T-helper 17 cell (primary cell): ENCODE measurements at regions not wholly inside any gene's neighbourhood (a gene's known extent, or its start where the extent isn't known, plus 50 kb on each side); places are given as distances from the start of the nearest gene placed in this dataset.

Experiments used
- ATAC-seq: fragments of 150-1000 bp; cut with Tn5 transposase; 2 replicates; pipeline ENCODE4 v1.10.0; 2021; ENCODE audit warnings: mild to moderate bottlenecking, moderate library complexity
- DNase-seq, 3 donors: peaks; one replicate each; pipeline versions ENCODE4 v3.0.0 to v3.0.0-alpha.2; 2020 to 2021
- H3K9me3 ChIP-seq: one replicate; pipeline ENCODE4 v1.7.0; 2013; ENCODE audit warnings: low read length, mild to moderate bottlenecking; ENCODE audit not compliant: control insufficient read depth, poor library complexity, severe bottlenecking
- H3K27ac Mint-ChIP-seq: one replicate; pipeline ENCODE4 v1.8.0; 2022; ENCODE audit warnings: mild to moderate bottlenecking, moderate library complexity, mixed read lengths
- H3K27me3 Mint-ChIP-seq: one replicate; pipeline ENCODE4 v1.8.0; 2022; ENCODE audit warnings: mixed read lengths
- H3K36me3 Mint-ChIP-seq: one replicate; pipeline ENCODE4 v1.8.0; 2022; ENCODE audit warnings: low read depth, mixed read lengths
- H3K4me1 Mint-ChIP-seq: one replicate; pipeline ENCODE4 v1.8.0; 2022; ENCODE audit warnings: mild to moderate bottlenecking, mixed read lengths
- H3K4me3 Mint-ChIP-seq: one replicate; pipeline ENCODE4 v1.8.0; 2022; ENCODE audit warnings: mild to moderate bottlenecking, moderate library complexity, mixed read lengths

DNA sequence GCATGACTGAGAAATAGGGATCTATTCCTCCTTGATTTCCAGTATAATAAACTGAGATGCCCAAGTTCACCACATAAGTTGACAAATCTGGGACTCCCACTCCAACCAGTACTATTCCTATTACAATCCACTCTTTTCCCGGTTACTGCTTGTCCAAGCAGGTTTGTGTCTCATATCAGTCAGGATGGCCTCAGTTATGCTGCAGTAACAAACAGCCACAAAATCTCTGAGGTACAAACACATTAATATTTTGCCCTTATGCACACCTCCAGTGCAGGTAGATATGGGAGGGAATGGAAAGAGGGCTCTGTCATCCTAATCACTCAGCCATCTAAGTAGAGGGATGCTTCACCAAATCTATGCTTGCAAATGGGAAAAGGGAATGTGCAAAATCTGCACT lies 207.8 kb downstream of the RAB28 start:
- Mint-ChIP-seq H3K36me3 (peaks cover 2% of the 10 kb centered on the region), H3K27me3 (no peaks in the 10 kb centered on the region), H3K4me3 (no peak overlapping the region), H3K27ac (no peak overlapping the region), H3K4me1 (no peaks in the 10 kb centered on the region)
- DNase-seq = no peak
- peaks cover 3% of the 10 kb centered on the region for H3K9me3 ChIP-seq
- ATAC-seq = no peak

DNA sequence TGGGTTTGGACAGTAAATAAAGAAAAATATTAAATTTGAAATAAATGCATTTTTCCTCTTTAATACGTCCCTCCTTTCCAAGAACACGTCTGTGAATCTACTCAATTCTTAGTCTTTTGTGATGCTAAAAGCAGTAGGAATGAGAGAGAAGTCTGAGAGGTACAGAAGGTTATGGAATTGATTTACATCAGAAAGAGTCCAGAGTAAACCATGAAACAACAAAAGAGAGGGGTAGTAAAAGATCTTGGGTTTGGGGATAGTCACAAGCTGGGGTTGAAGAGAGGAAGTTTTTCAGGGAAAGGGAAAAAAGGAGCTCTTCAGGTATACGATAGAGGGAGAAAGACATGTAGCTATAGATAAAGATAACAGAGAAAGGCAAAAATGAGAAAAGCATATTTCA lies 215.4 kb downstream of the RAB28 start:
- Mint-ChIP-seq H3K4me1 (no peaks in the 10 kb centered on the region), H3K36me3 (peaks cover 2% of the 10 kb centered on the region), H3K27ac (no peak overlapping the region), H3K4me3 (no peak overlapping the region), H3K27me3 (no peaks in the 10 kb centered on the region)
- DNase-seq (no peak), ATAC-seq (no peak)
- H3K9me3 ChIP-seq = no peaks in the 10 kb centered on the region

DNA sequence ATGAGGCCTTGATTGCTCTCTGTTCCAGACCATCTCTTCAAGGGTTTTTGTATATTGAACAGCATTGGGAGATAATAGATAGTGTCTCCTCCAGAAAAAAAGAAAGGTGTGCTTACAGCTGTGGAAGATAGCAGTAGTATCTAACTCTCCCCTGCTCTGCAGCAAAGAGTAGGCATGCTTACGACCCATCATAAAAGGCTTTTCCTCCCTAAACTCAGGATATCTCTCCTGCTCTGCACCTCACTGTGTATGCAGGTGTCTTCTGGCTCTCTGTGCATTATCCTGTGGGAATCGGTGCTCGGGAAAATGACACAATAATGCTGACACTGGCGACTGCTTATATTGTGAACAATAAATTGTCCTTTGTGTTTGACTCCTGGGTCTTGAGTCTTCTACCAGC lies 216.0 kb downstream of the RAB28 start:
- no peak overlapping the region for H3K4me3 Mint-ChIP-seq
- DNase-seq = no peak
- no peaks in the 10 kb centered on the region for H3K27me3 Mint-ChIP-seq
- H3K27ac Mint-ChIP-seq = no peak overlapping the region
- H3K36me3 Mint-ChIP-seq = peaks cover 2% of the 10 kb centered on the region
- H3K9me3 ChIP-seq = no peaks in the 10 kb centered on the region
- no peak for ATAC-seq
- no peaks in the 10 kb centered on the region for H3K4me1 Mint-ChIP-seq

DNA sequence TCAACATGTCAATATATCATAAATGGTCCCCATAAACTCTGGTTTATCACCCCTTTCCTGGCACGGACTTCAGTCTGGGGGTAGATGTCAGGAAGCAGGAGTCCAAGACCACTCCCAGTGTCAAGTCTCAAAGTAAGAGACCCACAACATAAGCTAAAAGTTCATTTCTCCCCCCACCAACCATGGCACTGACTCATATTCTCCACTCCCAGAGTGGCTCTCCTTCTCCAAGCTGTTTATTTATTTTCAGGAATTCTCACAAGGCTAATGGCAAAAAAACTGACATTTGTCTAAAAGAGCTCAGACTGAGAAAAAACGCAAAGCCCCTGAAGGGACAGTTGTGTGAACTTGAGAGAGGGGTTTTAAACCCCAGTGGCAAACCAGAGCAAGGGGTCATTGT lies 217.0 kb downstream of the RAB28 start:
- Mint-ChIP-seq H3K36me3 (peaks cover 2% of the 10 kb centered on the region), H3K27me3 (no peaks in the 10 kb centered on the region), H3K4me1 (no peaks in the 10 kb centered on the region), H3K4me3 (no peak overlapping the region), H3K27ac (no peak overlapping the region)
- no peaks in the 10 kb centered on the region for H3K9me3 ChIP-seq
- ATAC-seq = no peak
- DNase-seq = no peak

DNA sequence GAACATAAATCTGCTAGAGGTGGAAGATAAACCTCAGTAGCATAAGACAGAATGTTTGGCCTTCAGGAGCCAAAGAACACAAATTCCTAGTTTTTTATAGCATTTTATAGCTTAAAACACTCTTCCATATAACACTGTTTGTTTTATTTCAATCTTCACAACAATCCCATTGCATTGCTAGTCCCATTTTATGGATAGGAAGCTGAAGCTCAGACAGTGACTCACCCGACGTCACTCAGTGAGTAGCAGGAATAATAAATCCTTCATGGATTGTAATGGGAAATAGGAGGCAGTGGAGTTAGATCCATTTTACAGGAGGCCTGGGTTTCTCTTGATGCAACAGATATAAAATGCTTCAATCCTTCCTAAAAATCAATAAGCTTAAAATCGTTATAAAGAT lies 217.5 kb downstream of the RAB28 start:
- Mint-ChIP-seq H3K27ac (no peak overlapping the region), H3K36me3 (peaks cover 2% of the 10 kb centered on the region), H3K27me3 (no peaks in the 10 kb centered on the region), H3K4me3 (no peak overlapping the region), H3K4me1 (no peaks in the 10 kb centered on the region)
- ATAC-seq = no peak
- H3K9me3 ChIP-seq = no peaks in the 10 kb centered on the region
- no peak for DNase-seq

DNA sequence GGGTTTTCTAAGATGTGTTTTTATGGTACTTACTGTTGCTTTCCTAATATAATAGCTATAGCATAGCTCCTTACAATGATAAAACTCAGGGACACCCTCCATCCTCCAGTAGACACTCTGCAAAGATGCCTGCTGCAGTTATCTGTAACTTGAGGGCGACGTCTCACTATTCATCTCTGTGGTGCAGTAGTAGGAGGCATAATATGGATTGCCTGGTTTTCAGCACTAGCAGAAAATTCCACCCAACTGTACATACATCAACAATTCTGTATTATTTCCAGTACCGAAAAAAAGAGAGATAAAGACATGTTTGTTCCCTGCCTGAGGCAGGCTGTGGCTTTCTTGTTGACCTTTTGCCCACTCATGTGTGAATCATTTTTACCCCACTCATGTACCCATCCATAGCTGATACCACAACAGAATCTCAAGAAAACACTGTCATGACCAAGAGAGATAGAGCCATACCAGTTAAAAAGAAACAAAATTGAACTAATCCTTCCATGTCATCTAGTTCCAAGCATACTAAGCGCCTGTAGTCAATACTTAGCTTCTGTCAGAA lies 220.1 kb downstream of the RAB28 start:
- Mint-ChIP-seq H3K36me3 (no peaks in the 10 kb centered on the region), H3K27me3 (no peaks in the 10 kb centered on the region), H3K27ac (no peak overlapping the region), H3K4me3 (no peak overlapping the region), H3K4me1 (no peaks in the 10 kb centered on the region)
- DNase-seq (no peak), ATAC-seq (no peak)
- no peaks in the 10 kb centered on the region for H3K9me3 ChIP-seq

DNA sequence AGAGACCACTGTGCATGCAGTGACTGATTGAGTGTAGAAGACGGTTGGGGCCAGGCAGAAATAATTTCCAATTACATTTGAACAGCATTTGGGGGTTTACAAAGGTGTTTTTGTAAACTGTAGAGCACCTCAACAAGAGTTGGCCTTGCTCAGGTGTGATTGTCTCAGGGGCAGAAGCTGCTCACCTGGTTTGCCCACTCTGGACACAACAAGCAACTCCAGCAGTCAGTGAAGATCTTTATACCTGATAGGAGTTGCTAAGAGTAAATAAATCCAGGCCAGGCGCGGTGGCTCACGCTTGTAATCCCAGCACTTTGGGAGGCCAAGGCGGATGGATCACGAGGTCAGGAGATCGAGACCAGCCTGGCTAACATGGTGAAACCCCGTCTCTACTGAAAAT lies 221.3 kb downstream of the RAB28 start:
- no peaks in the 10 kb centered on the region for H3K9me3 ChIP-seq
- no peaks in the 10 kb centered on the region for H3K27me3 Mint-ChIP-seq
- H3K4me3 Mint-ChIP-seq = no peak overlapping the region
- DNase-seq = no peak
- H3K27ac Mint-ChIP-seq = no peak overlapping the region
- H3K36me3 Mint-ChIP-seq = no peaks in the 10 kb centered on the region
- no peaks in the 10 kb centered on the region for H3K4me1 Mint-ChIP-seq
- ATAC-seq = no peak

DNA sequence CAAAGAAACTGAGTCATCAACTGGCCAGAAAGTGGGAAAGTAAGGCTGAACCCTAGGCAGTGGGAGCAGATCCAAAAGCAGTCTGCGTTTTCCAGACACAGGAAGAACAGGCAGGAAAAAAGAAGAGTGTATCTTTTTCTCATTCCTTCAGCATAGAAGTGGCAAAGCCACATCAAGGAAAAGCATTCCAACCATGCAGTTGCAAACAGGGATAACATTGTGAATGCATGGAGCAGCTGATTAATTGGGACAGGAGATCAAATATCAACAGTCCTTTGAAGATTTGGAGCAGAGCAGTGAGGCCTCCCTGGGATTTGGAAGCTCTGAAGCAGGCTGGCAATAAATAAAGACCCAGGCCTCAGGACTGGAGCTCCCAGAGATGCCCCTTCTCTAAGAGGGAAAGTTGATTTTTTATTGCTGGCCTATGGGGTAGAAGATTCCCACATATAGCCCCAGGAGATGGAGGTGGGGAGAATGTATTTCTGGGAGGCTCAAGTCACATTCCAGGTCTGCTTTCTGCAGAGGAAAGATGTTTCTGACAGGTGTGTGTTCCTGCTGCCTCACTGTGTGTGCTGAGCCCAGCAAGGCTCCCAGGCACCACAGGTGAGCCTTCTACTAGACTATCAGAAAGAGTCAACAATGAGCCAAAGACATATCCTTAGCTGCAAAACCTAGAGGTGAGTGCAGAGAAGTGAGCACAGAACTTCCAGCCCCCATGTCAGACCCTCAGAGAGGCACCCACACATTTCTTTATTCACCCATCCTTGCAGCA lies 222.5 kb downstream of the RAB28 start:
- Mint-ChIP-seq H3K4me3 (no peak overlapping the region), H3K27ac (no peak overlapping the region), H3K27me3 (no peaks in the 10 kb centered on the region), H3K4me1 (no peaks in the 10 kb centered on the region), H3K36me3 (no peaks in the 10 kb centered on the region)
- DNase-seq (no peak), ATAC-seq (no peak)
- H3K9me3 ChIP-seq = no peaks in the 10 kb centered on the region

DNA sequence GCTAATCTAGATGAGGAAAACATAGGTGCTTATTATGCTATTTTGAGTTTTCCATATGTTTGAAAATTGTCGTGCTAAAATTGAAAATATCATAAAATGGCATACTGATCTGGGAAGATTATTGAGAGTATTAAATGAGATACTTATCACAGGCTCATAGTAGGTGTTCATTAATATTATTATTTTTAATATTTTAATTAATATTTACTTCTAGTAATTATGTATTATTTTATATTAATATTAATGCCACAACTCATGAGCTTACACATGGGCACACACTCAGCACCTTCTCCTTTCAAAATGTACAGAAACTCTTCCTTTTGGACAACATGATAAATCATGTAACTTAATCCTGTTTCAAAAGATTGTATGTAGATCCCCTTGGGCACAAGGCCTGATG lies 223.6 kb downstream of the RAB28 start:
- H3K27me3 Mint-ChIP-seq = no peaks in the 10 kb centered on the region
- no peaks in the 10 kb centered on the region for H3K9me3 ChIP-seq
- H3K27ac Mint-ChIP-seq = no peak overlapping the region
- DNase-seq (no peak), ATAC-seq (no peak)
- H3K4me1 Mint-ChIP-seq = no peaks in the 10 kb centered on the region
- H3K4me3 Mint-ChIP-seq = no peak overlapping the region
- no peaks in the 10 kb centered on the region for H3K36me3 Mint-ChIP-seq

DNA sequence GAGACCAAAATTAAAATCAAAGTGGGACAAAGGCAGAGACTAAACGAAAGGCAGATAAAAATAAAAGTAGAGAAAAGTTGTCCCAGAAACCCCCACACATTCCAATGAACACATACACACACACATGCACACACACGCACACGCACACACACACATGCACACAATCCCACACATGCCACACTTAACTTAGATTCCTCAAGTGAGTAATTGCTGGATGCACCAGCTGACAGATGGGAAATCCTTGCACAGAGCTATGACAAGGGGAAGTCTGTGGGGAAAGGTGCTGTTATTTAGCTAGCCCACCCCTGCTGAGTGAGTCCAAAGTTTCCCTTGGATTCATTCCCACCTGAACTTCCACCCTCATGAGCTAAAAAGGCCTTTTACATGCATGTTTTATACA lies 233.9 kb downstream of the RAB28 start:
- peaks cover 4% of the 10 kb centered on the region for H3K9me3 ChIP-seq
- peaks cover 3% of the 10 kb centered on the region for H3K36me3 Mint-ChIP-seq
- DNase-seq (no peak), ATAC-seq (no peak)
- no peaks in the 10 kb centered on the region for H3K4me1 Mint-ChIP-seq
- no peak overlapping the region for H3K27ac Mint-ChIP-seq
- no peaks in the 10 kb centered on the region for H3K27me3 Mint-ChIP-seq
- no peak overlapping the region for H3K4me3 Mint-ChIP-seq

DNA sequence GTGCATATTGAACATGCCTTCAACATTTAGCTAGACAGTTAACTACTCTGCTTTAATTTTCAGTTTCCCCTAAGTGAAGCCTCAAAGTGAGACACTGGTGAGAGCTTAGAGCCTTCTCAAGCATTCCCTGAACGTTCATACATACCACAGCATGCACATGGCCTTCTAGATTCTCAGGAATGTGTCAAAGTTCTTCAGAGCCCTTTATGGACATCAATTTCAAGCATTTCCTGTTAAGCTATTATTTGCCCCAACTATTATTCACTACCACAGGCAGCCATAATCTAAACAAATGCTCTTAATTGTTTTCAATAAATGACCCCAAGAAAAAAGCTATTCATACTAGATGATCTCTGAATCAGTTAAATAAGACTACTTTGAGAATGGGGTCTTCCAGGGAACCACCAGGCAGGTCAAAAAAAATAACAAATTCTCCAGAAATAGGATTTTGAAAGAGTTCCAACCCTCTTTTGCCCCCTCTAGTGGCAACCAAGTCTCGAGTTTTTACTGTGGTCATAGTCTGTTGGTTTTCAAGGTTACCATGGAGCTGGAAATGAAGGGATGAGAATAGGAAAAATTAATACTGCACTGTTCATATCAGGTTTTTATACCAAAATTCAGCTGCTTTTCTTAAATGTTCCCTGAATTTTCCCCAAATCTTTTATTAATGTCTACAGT lies 235.4 kb downstream of the RAB28 start:
- Mint-ChIP-seq H3K36me3 (peaks cover 3% of the 10 kb centered on the region), H3K4me3 (no peak overlapping the region), H3K27me3 (no peaks in the 10 kb centered on the region), H3K27ac (no peak overlapping the region), H3K4me1 (no peaks in the 10 kb centered on the region)
- no peak for ATAC-seq
- peaks cover 4% of the 10 kb centered on the region for H3K9me3 ChIP-seq
- DNase-seq = no peak

DNA sequence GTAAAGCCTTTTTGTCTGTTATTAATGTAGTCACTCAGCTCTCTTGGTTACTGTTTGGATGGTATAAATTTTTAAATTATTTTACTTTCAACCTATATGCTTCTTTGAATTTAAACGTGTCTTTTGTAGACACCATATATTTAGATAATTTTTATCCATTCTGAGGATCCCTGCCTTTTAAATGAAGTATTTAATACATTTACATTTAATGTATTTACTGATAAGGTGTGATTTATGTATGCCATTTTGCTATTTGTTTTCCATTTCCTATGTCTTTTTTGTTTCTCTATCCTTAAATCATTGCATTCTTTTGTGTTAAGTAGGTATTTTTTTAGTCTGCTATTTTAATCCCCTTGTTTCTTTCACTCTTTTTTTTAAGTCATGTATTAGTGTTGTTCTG lies 238.0 kb downstream of the RAB28 start:
- DNase-seq = no peak
- Mint-ChIP-seq H3K4me1 (no peaks in the 10 kb centered on the region), H3K27me3 (no peaks in the 10 kb centered on the region), H3K4me3 (no peak overlapping the region), H3K36me3 (no peaks in the 10 kb centered on the region), H3K27ac (no peak overlapping the region)
- ATAC-seq = no peak
- peaks cover 4% of the 10 kb centered on the region for H3K9me3 ChIP-seq

DNA sequence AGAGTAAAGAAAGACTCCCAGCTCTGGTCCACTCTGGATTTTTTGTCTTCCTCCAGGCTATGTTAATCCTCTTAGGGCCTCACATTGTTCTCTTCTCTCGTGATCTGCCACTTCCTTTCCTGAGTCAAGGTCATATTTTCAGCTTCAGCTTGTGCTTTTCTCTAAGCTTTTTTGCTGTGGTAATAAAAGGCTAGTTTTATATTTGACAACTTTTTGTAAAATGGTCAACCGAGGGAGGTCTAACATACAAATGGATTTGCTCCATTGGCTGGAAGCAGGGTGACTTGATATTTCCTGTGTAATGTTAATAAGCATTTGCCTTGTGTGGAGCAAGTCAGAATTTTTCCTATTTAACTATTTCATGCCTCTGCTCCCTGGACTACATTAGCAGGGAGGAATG lies 239.7 kb downstream of the RAB28 start:
- H3K4me3 Mint-ChIP-seq = no peak overlapping the region
- peaks cover 2% of the 10 kb centered on the region for H3K9me3 ChIP-seq
- no peaks in the 10 kb centered on the region for H3K4me1 Mint-ChIP-seq
- no peak for DNase-seq
- H3K27me3 Mint-ChIP-seq = no peaks in the 10 kb centered on the region
- H3K36me3 Mint-ChIP-seq = no peaks in the 10 kb centered on the region
- H3K27ac Mint-ChIP-seq = no peak overlapping the region
- ATAC-seq = no peak

DNA sequence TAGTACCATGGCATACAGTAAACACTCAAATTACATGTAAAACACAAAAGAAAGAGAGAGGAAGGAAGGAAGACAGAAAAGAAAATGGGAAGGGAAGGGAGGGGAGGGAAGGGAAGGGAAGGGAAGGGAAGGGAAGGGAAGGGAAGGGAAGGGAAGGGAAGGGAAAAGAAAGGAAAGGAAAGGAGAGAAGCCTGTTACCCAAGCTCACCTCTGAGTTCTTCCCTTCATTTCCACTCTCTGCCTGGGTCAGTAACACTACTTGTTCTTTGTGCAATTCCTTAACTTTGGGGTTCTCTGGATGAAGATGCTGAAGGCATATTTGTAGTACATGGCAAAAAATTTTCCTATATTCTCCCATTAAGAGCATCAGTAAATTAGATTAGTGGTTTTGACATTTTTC lies 241.0 kb downstream of the RAB28 start:
- Mint-ChIP-seq H3K27ac (no peak overlapping the region), H3K27me3 (no peaks in the 10 kb centered on the region), H3K4me3 (no peak overlapping the region), H3K36me3 (no peaks in the 10 kb centered on the region), H3K4me1 (no peaks in the 10 kb centered on the region)
- ATAC-seq (no peak), DNase-seq (no peak)
- no peaks in the 10 kb centered on the region for H3K9me3 ChIP-seq
